HepG2 (cell line): ENCODE measurements at regions not wholly inside any gene's neighbourhood (a gene's known extent, or its start where the extent isn't known, plus 50 kb on each side); places are given as distances from the start of the nearest gene placed in this dataset.

ENCODE experiments used
- ATAC-seq: fragments of 200-7000 bp; cut with Tn5 transposase; 3 replicates; pipeline ENCODE4 v1.9.1; 2020; ENCODE audit warnings: mild to moderate bottlenecking, moderate library complexity
- BruUV-seq: library from RNA; stranded (reverse); fragments of 400-500 nt; replicated peaks from 2 replicates; lab custom pipeline; 2021; lab: Mats Ljungman, UMichigan
- CTCF ChIA-PET: fragments of 300-600 bp; formaldehyde crosslinking; extraction: SDS; loops from one replicate; lab custom pipeline; 2021; ENCODE audit warnings: low total read pairs, inconsistent platforms, low intra/inter-chr PET ratio; lab: Yijun Ruan, JAX
- POLR2A ChIA-PET: fragments of 350-600 bp; sonication (Branson Sonifier 250); formaldehyde crosslinking; loops from one replicate; lab custom pipeline; 2020; ENCODE audit warnings: antibody characterized with exemption, inconsistent platforms; lab: Yijun Ruan, JAX
- DNase-seq: peaks from one replicate; pipeline ENCODE4 v3.0.0-alpha.2; 2015; ENCODE audit warnings: low spot score
- FAIRE-seq: peaks from 3 replicates; lab custom pipeline; 2011; peaks lifted over from hg19 to GRCh38; lab: Jason Lieb, UNC
- H2AFZ ChIP-seq: one replicate; pipeline ENCODE4 v1.6.1; 2011; ENCODE audit warnings: low read length, inconsistent platforms
- H3K27ac ChIP-seq: fragments of 300-600 bp; 3 replicates; pipeline ENCODE4 v1.8.0; 2011; ENCODE audit warnings: mixed run types, mild to moderate bottlenecking, mixed read lengths, low read length, inconsistent platforms; ENCODE audit not compliant: insufficient read depth; ENCODE audit errors: extremely low read length
- H3K27me3 ChIP-seq, 2 experiments: fragments of 200-600 bp in 1 of 2; 2 replicates in 1 of 2; 3 replicates in 1 of 2; pipeline versions ENCODE4 v1.6.0 to v1.8.0; 2011; ENCODE audit warnings: low read length in 2 of 2, mild to moderate bottlenecking in 2 of 2, moderate library complexity in 2 of 2, inconsistent platforms in 1 of 2; ENCODE audit not compliant: insufficient read depth in 2 of 2, control insufficient read depth in 1 of 2
- H3K36me3 ChIP-seq, 2 experiments: fragments of 200-600 bp in 1 of 2; replicated peaks in 1 of 2; 2 replicates in 1 of 2; 3 replicates in 1 of 2; pipeline versions ENCODE4 v1.5.1 to v1.8.0; 2011; ENCODE audit warnings: low read length in 2 of 2, inconsistent platforms in 1 of 2; ENCODE audit not compliant: insufficient read depth in 2 of 2, control insufficient read depth in 1 of 2
- H3K4me1 ChIP-seq: 2 replicates; pipeline ENCODE4 v1.5.1; 2012; ENCODE audit warnings: low read length, inconsistent platforms; ENCODE audit not compliant: insufficient read depth
- H3K4me2 ChIP-seq: 2 replicates; pipeline ENCODE4 v1.6.0; 2011; ENCODE audit warnings: low read depth, low read length, inconsistent platforms
- H3K4me3 ChIP-seq, 3 experiments: fragments of 200-600 bp in 1 of 3; sonication (generic), shearing (Covaris generic) in 1 of 3; replicated peaks in 1 of 3; 2 replicates each; pipeline ENCODE4 v1.5.1; 2011 to 2016; ENCODE audit warnings: low read length in 3 of 3, inconsistent platforms in 2 of 3, low read depth in 2 of 3, mild to moderate bottlenecking in 2 of 3, control low read depth in 1 of 3, mixed read lengths in 1 of 3; ENCODE audit not compliant: insufficient read depth in 1 of 3
- H3K79me2 ChIP-seq: one replicate; pipeline ENCODE4 v1.6.1; 2011; ENCODE audit warnings: low read length, inconsistent platforms; ENCODE audit not compliant: insufficient read depth
- H3K9ac ChIP-seq: 2 replicates; pipeline ENCODE4 v1.6.0; 2011; ENCODE audit warnings: mild to moderate bottlenecking, low read depth, low read length, inconsistent platforms; ENCODE audit not compliant: insufficient read depth
- H3K9me3 ChIP-seq: 2 replicates; pipeline ENCODE4 v1.5.1; 2012; ENCODE audit warnings: mild to moderate bottlenecking, low read length
- H4K20me1 ChIP-seq: 2 replicates; pipeline ENCODE4 v1.6.0; 2011; ENCODE audit warnings: inconsistent platforms, mild to moderate bottlenecking, low read length, moderate library complexity; ENCODE audit not compliant: insufficient read depth
- RBAK ChIP-seq: sonication (generic); formaldehyde crosslinking; IDR thresholded peaks from 2 replicates; pipeline ENCODE4 v1.5.1; 2020; ENCODE audit warnings: mild to moderate bottlenecking, missing genetic modification reagents
- ZFX ChIP-seq: sonication (generic); formaldehyde crosslinking; IDR thresholded peaks from 2 replicates; pipeline ENCODE4 v1.4.0; 2020; ENCODE audit warnings: mild to moderate bottlenecking, low read depth, missing genetic modification reagents, moderate library complexity
- ZNF275 ChIP-seq: sonication (generic); formaldehyde crosslinking; IDR thresholded peaks from 2 replicates; pipeline ENCODE4 v1.8.0; 2022; ENCODE audit warnings: missing genetic modification reagents, mild to moderate bottlenecking, inconsistent platforms, borderline replicate concordance
- ZXDC ChIP-seq: sonication (generic); formaldehyde crosslinking; IDR thresholded peaks from 2 replicates; pipeline ENCODE4 v1.5.0; 2020; ENCODE audit warnings: mild to moderate bottlenecking, missing genetic modification reagents
- WGBS: methylation state at CpG from one replicate; pipeline ENCODE4 v1.1.6; 2017; ENCODE audit warnings: low lambda C conversion rate; 5-methylcytosine and 5-hydroxymethylcytosine counted together
- in situ Hi-C: cut with HindIII; loops from 2 replicates; pipeline ENCODE4 v1.10.0; 2017; ENCODE audit warnings: low pct_unique_long_range_greater_than_20kb; ENCODE audit not compliant: extremely low pct_ligation_motif_present
- intact Hi-C: fragments of 100-400 bp; cut with micrococcal nuclease; formaldehyde crosslinking; loops from one replicate; pipeline ENCODE4 v1.10.0; 2022; ENCODE audit not compliant: unreplicated experiment

DNA sequence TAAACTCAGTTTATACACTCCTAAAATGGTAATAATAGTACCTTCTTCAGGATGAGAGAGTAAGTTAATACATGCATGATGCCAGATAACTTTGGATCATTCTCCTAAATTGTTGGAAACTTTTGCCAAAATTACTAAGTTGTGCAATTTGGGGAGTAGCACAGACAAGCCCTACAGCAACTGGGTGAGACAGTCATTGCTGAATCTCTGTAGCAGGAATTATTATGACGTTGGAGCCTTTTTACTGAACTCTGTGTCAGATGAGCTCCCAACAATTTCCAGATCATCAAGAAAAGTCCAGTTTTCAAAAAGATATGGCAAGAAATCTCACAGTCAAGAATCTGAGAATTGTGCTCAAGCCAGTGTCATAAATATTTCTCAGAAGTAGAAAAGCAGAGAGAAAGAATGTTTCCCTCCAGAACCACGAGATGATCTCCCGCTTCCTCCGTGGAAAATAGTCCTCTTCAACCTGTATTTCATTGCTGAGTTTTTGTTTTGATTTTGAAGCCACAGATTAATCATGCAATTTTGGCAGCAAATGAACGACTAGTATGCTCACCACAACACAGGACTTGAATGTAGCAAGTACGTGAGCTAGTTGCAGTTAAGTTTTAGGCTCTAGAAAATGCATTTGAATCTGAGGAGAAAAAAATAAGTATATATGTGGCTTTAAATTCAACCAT is 485.4 kb downstream of the CNTN6 start:
- Histone ChIP-seq H2AFZ (no peak overlapping the region), H3K27me3 (no peaks in the 10 kb centered on the region), H3K27ac (no peak overlapping the region), H3K4me3 (no peak overlapping the region), H3K4me2 (no peak overlapping the region), H4K20me1 (no peaks in the 10 kb centered on the region), H3K4me1 (no peaks in the 10 kb centered on the region), H3K79me2 (no peaks in the 10 kb centered on the region), H3K9ac (no peak overlapping the region), H3K36me3 (no peaks in the 10 kb centered on the region), H3K9me3 (peaks cover 84% of the 10 kb centered on the region)
- no TSS peak for BruUV-seq
- FAIRE-seq = no peak
- ChIA-PET POLR2A (no interaction called here), CTCF (no interaction called here)
- TF ChIP-seq ZXDC (CRISPR knock-in tag) (no peak), ZNF275 (CRISPR knock-in tag) (no peak), RBAK (CRISPR knock-in tag) (no peak), ZFX (no peak)
- WGBS = 2% methylated on average over 6 of the region's 6 CpGs
- ATAC-seq = no peak
- no peak for DNase-seq
- in situ Hi-C loops = no loop called here
- intact Hi-C loops = no loop called here
